HL-60 (cell line): ENCODE measurements at regions not wholly inside any gene's neighbourhood (a gene's known extent, or its start where the extent isn't known, plus 50 kb on each side); places are given as distances from the start of the nearest gene placed in this dataset.

Source experiments
- POLR2AphosphoS5 ChIP-seq: IDR thresholded peaks from 2 replicates; pipeline ENCODE4 v1.6.1; 2012; ENCODE audit warnings: low read depth
- SPI1 ChIP-seq: IDR thresholded peaks from 2 replicates; pipeline ENCODE4 v1.6.1; 2012; ENCODE audit warnings: low read depth, mild to moderate bottlenecking, borderline replicate concordance
- TF ChIP-seq, protein P1 (sequence below): IDR thresholded peaks from one replicate; pipeline ENCODE4 v1.5.1; 2011; ENCODE audit warnings: low read length, control low read depth, inconsistent platforms; ENCODE audit not compliant: insufficient read depth

DNA sequence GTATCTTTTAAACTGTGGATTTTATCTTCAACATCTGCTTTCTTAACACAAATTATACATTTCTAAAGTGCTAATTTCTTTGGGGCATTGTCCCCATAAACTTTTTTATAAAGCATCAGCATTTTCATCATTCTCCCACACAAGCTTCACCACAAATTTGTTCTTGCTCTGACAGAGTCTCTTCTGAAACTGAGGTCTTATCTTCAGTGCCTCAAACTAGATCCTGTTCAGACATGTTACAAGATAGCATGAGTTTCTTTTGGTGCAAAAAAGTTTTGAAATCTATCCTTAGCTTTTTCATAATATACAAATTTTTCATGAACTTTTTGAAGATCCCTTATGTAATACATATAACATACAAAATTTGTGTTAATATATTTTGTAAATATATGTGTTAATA is 346.6 kb downstream of the IPMK start:
- TF ChIP-seq, protein P1, sequence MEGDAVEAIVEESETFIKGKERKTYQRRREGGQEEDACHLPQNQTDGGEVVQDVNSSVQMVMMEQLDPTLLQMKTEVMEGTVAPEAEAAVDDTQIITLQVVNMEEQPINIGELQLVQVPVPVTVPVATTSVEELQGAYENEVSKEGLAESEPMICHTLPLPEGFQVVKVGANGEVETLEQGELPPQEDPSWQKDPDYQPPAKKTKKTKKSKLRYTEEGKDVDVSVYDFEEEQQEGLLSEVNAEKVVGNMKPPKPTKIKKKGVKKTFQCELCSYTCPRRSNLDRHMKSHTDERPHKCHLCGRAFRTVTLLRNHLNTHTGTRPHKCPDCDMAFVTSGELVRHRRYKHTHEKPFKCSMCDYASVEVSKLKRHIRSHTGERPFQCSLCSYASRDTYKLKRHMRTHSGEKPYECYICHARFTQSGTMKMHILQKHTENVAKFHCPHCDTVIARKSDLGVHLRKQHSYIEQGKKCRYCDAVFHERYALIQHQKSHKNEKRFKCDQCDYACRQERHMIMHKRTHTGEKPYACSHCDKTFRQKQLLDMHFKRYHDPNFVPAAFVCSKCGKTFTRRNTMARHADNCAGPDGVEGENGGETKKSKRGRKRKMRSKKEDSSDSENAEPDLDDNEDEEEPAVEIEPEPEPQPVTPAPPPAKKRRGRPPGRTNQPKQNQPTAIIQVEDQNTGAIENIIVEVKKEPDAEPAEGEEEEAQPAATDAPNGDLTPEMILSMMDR, result no peak
- TF ChIP-seq POLR2AphosphoS5 (no peak), SPI1 (no peak)
